Progenitor cell of endocrine pancreas (in vitro differentiated cells): ENCODE measurements at regions not wholly inside any gene's neighbourhood (a gene's known extent, or its start where the extent isn't known, plus 50 kb on each side); places are given as distances from the start of the nearest gene placed in this dataset.

Experiments
- DNase-seq: peaks from one replicate; pipeline ENCODE4 v3.0.0; 2021; ENCODE audit warnings: low spot score; ENCODE audit not compliant: unreplicated experiment
- H3K27ac Mint-ChIP-seq: 2 replicates; pipeline ENCODE4 v1.8.0; 2021; ENCODE audit warnings: mild to moderate bottlenecking, moderate library complexity, mixed read lengths
- H3K27me3 Mint-ChIP-seq: 2 replicates; pipeline ENCODE4 v1.8.0; 2021; ENCODE audit warnings: mixed read lengths
- H3K36me3 Mint-ChIP-seq: 2 replicates; pipeline ENCODE4 v1.8.0; 2022; ENCODE audit warnings: mixed read lengths; ENCODE audit not compliant: insufficient read depth
- H3K4me1 Mint-ChIP-seq: 2 replicates; pipeline ENCODE4 v1.8.0; 2021; ENCODE audit warnings: low read depth, mixed read lengths
- H3K4me3 Mint-ChIP-seq: 2 replicates; pipeline ENCODE4 v1.8.0; 2021; ENCODE audit warnings: low read depth, mild to moderate bottlenecking, moderate library complexity, mixed read lengths
- H3K9me3 Mint-ChIP-seq: 2 replicates; pipeline ENCODE4 v1.8.0; 2021; ENCODE audit warnings: low read depth, mixed read lengths
- CTCF ChIP-seq: fragments of 200-600 bp; sonication (generic); IDR thresholded peaks from one replicate; pipeline ENCODE4 v1.5.0; 2021; ENCODE audit warnings: antibody characterized with exemption, mild to moderate bottlenecking; ENCODE audit not compliant: unreplicated experiment

- TF ChIP-seq CTCF: no peak
- H3K4me1 Mint-ChIP-seq: peaks cover 1% of the 10 kb centered on the region
- no peak for DNase-seq
- no peaks in the 10 kb centered on the region for H3K36me3 Mint-ChIP-seq
- H3K27ac Mint-ChIP-seq: no peak overlapping the region
- no peak overlapping the region for H3K4me3 Mint-ChIP-seq
- H3K27me3 Mint-ChIP-seq: no peaks in the 10 kb centered on the region
- H3K9me3 Mint-ChIP-seq: peaks cover 10% of the 10 kb centered on the region
These were observed 159.9 kb upstream of the MAMLD1 start for GRCh38 chrX:150203248-150203645.

- no peaks in the 10 kb centered on the region for H3K27me3 Mint-ChIP-seq
- H3K4me1 Mint-ChIP-seq: peaks cover 1% of the 10 kb centered on the region
- no peaks in the 10 kb centered on the region for H3K36me3 Mint-ChIP-seq
- DNase-seq: no peak
- peaks cover 16% of the 10 kb centered on the region for H3K9me3 Mint-ChIP-seq
- no peak overlapping the region for H3K4me3 Mint-ChIP-seq
- no peak overlapping the region for H3K27ac Mint-ChIP-seq
- TF ChIP-seq CTCF: no peak
These were observed 158.1 kb upstream of the MAMLD1 start for GRCh38 chrX:150205011-150205410.

- Mint-ChIP-seq H3K9me3 (peaks cover 19% of the 10 kb centered on the region), H3K4me3 (no peak overlapping the region)
These were observed 155.4 kb upstream of the MAMLD1 start for GRCh38 chrX:150207733-150208132.

GRCh38 chrX:150211988-150212387 lies 151.1 kb upstream of the MAMLD1 start:
- H3K27me3 Mint-ChIP-seq: no peaks in the 10 kb centered on the region

More at GRCh38 chrX:150207733-150208132, 155.4 kb upstream of the MAMLD1 start:
- Mint-ChIP-seq H3K27me3 (no peaks in the 10 kb centered on the region), H3K27ac (no peak overlapping the region), H3K4me1 (peaks cover 1% of the 10 kb centered on the region), H3K36me3 (no peaks in the 10 kb centered on the region)
- no peak for DNase-seq
- no peak for TF ChIP-seq CTCF

GRCh38 chrX:150212672-150213480 lies 150.2 kb upstream of the MAMLD1 start:
- peaks cover 14% of the 10 kb centered on the region for H3K9me3 Mint-ChIP-seq
- no peaks in the 10 kb centered on the region for H3K27me3 Mint-ChIP-seq
- H3K4me3 Mint-ChIP-seq: no peak overlapping the region
- no peak for DNase-seq
- no peak overlapping the region for H3K27ac Mint-ChIP-seq
- H3K36me3 Mint-ChIP-seq: no peaks in the 10 kb centered on the region
- peaks cover 3% of the 10 kb centered on the region for H3K4me1 Mint-ChIP-seq
- no peak for TF ChIP-seq CTCF

More at GRCh38 chrX:150211988-150212387, 151.1 kb upstream of the MAMLD1 start:
- Mint-ChIP-seq H3K4me3 (no peak overlapping the region), H3K4me1 (no peaks in the 10 kb centered on the region), H3K27ac (peak overlapping the region; percentile 0), H3K9me3 (peaks cover 14% of the 10 kb centered on the region), H3K36me3 (no peaks in the 10 kb centered on the region)
- no peak for DNase-seq
- TF ChIP-seq CTCF: no peak
